OCI-LY1 (cell line): ENCODE measurements at regions not wholly inside any gene's neighbourhood (a gene's known extent, or its start where the extent isn't known, plus 50 kb on each side); places are given as distances from the start of the nearest gene placed in this dataset.

Source experiments
- EZH2 ChIP-seq: fragments of 200-600 bp; sonication (generic), shearing (Covaris generic); IDR thresholded peaks from 2 replicates; pipeline ENCODE4 v1.8.0; 2017; ENCODE audit warnings: borderline replicate concordance, mixed run types, mild to moderate bottlenecking, antibody characterized with exemption, low read length, moderate library complexity, mixed read lengths
- TF ChIP-seq, protein P1 (sequence below): fragments of 200-600 bp; sonication (generic), shearing (Covaris generic); IDR thresholded peaks from 2 replicates; pipeline ENCODE4 v1.5.1; 2017; ENCODE audit warnings: mild to moderate bottlenecking, antibody characterized with exemption, low read length, moderate library complexity, mixed read lengths

DNA sequence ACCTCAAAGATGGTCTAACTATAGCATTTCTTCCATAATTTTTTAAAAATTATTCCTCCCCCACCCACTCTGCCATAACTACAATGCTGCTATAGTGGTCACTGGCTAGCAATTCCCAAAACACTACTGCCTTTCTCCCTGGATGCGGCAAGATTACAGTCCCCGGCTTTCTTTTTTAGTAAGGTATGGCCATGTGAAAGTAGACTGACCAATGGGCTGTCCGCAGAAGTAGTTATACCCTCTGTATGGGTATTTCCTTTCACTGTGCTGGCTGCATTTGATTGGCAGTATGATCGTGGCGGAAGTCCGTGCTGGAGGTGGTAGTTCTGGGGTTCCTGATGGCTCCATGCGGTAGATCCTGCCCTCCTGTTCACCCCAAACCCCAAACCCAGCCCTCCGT is 166.0 kb downstream of the FBXO8 start:
- TF ChIP-seq, protein P1, sequence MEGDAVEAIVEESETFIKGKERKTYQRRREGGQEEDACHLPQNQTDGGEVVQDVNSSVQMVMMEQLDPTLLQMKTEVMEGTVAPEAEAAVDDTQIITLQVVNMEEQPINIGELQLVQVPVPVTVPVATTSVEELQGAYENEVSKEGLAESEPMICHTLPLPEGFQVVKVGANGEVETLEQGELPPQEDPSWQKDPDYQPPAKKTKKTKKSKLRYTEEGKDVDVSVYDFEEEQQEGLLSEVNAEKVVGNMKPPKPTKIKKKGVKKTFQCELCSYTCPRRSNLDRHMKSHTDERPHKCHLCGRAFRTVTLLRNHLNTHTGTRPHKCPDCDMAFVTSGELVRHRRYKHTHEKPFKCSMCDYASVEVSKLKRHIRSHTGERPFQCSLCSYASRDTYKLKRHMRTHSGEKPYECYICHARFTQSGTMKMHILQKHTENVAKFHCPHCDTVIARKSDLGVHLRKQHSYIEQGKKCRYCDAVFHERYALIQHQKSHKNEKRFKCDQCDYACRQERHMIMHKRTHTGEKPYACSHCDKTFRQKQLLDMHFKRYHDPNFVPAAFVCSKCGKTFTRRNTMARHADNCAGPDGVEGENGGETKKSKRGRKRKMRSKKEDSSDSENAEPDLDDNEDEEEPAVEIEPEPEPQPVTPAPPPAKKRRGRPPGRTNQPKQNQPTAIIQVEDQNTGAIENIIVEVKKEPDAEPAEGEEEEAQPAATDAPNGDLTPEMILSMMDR = no peak
- no peak for TF ChIP-seq EZH2
